Gastrocnemius medialis (tissue), 4 donors: ENCODE measurements at regions not wholly inside any gene's neighbourhood (a gene's known extent, or its start where the extent isn't known, plus 50 kb on each side); places are given as distances from the start of the nearest gene placed in this dataset.

Source experiments
- CTCF ChIP-seq, 5 experiments: fragments of 450-650 bp in 3 of 5; fragments of 200-600 bp in 2 of 5; sonication (generic) in 2 of 5; IDR thresholded peaks in 4 of 5; conservative IDR thresholded peaks in 1 of 5; 1 replicate in 4 of 5; 2 replicates in 1 of 5; pipeline ENCODE4 v1.5.1; 2016 to 2019; ENCODE audit warnings: antibody characterized with exemption in 5 of 5, mild to moderate bottlenecking in 3 of 5, moderate library complexity in 3 of 5
- POLR2A ChIP-seq, 2 donors: fragments of 450-650 bp; IDR thresholded peaks; one replicate each; pipeline ENCODE4 v1.6.1; 2017; ENCODE audit warnings: antibody characterized with exemption in 2 of 2, mild to moderate bottlenecking in 2 of 2, moderate library complexity in 2 of 2

GRCh38 chr20:48219306-48219705 lies 434.0 kb upstream of the SULF2 start:
- TF ChIP-seq POLR2A (IDR thresholded peaks at IDR 0.05) (no peak), CTCF (IDR thresholded peaks at IDR 0.05 in 4 of 5, conservative IDR thresholded peaks at IDR 0.05 in 1 of 5) (no peak)
